ENCODE measurements at regions not wholly inside any gene's neighbourhood (a gene's known extent, or its start where the extent isn't known, plus 50 kb on each side); places are given as distances from the start of the nearest gene placed in this dataset.

DNA sequence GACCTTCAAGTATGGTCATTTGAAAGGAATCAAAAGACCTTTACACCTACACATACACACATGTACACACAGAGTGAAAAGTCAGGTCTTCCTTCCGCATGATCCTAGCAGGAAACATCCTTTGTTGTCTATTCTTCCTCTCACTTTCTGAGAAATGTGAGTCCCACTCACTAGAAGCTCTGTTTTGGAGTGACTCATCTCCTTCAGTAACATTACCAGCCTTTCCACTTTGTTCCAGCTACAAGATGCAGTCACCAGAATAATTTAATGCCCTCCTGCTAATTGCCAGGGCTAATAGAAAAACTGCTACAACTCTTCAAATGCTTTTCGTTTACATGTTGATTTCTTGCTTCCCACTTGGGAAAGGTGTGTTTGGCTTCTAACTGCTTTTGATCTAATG, 417.3 kb downstream of the RASEF start:
- H3K9me3 ChIP-seq, result no peaks in the 10 kb centered on the region
- no peak overlapping the region for H3K4me3 ChIP-seq
- DNase-seq, result no peak

GRCh38 chr9:82650368-82650767, 412.6 kb downstream of the RASEF start:
- H3K4me3 ChIP-seq, result no peak overlapping the region
- H3K9me3 ChIP-seq, result no peaks in the 10 kb centered on the region
- H3K27me3 ChIP-seq, result no peaks in the 10 kb centered on the region
- no peaks in the 10 kb centered on the region for H3K36me3 ChIP-seq
- no peak for DNase-seq

More for the DNA sequence above, 417.3 kb downstream of the RASEF start:
- no peaks in the 10 kb centered on the region for H3K27me3 ChIP-seq
- no peaks in the 10 kb centered on the region for H3K36me3 ChIP-seq

DNA sequence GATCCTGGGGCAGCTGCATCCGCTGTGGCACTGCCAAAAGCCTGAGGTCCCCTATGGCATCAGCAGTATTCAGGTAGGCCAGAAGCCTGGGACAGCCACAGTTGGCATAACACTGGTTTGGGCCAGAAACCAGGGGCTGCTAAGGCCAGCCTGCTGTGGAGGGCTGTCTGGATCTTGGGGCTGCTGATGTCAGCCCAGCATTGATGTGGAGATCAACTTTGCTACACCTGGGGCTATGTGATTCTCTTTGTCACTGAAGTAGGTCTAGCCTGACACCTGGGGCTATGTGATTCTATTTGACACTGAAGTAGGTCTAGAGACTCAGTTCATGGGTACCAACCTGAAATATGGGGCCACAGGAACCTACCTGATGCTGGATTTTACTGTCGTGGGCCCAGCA, 411.5 kb downstream of the RASEF start:
- H3K27me3 ChIP-seq, result no peaks in the 10 kb centered on the region

GRCh38 chr9:82665324-82665723, 397.6 kb downstream of the RASEF start:
- Histone ChIP-seq H3K36me3 (no peaks in the 10 kb centered on the region), H3K9me3 (no peaks in the 10 kb centered on the region), H3K4me3 (no peak overlapping the region), H3K27me3 (no peaks in the 10 kb centered on the region)
- DNase-seq, result no peak

More for the DNA sequence above, 411.5 kb downstream of the RASEF start:
- no peaks in the 10 kb centered on the region for H3K9me3 ChIP-seq
- no peaks in the 10 kb centered on the region for H3K36me3 ChIP-seq
- no peak overlapping the region for H3K4me3 ChIP-seq
- no peak for DNase-seq

DNA sequence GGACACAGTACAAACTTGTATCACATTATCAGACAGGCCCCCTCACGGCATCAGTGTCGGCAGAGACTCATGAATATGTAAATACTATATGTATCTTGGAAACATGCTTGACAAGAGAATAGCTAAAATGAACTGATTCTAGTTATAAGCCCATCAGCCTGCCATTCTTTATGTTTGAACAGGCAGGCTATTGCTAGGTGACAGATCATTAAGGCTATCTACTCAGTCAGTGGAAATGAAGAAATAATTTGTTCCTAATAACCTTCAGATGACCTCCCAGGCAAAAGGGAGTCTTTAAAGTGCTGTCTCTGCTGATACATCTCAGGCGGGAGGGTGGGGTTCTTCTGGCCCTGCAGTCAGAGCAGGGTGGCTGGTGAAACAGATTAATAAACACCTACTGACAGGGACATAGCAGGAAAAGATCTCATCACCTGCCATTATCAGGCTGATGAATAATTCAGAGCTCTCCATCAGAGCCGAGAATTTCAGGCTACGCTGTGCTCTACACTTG, 394.2 kb downstream of the RASEF start:
- no peaks in the 10 kb centered on the region for H3K36me3 ChIP-seq
- H3K27me3 ChIP-seq, result no peaks in the 10 kb centered on the region
- H3K9me3 ChIP-seq, result no peaks in the 10 kb centered on the region
- no peak for DNase-seq
- H3K4me3 ChIP-seq, result no peak overlapping the region

DNA sequence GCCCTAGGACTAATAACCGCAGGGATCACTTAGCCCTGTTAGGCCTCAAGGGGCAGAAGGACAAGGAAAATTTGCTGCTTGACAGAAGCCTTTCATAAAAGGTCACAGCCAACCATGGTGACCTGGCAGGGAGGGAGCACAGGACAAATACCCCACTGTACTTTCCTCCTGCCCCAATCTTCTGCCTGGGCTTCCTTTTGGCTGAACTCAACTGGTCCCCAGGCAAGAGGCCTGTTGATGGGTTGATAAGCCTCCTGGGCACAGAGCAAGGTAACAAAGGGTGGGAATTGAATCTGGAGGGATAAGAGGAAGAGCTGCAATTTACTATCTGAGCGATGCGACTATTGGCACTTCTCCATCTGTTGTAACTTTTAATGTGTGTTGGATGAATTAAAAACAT, 392.9 kb downstream of the RASEF start:
- H3K36me3 ChIP-seq, result no peaks in the 10 kb centered on the region
- H3K9me3 ChIP-seq, result no peaks in the 10 kb centered on the region
- no peak for DNase-seq
- no peaks in the 10 kb centered on the region for H3K27me3 ChIP-seq
- no peak overlapping the region for H3K4me3 ChIP-seq

GRCh38 chr9:82670726-82671125, 392.2 kb downstream of the RASEF start:
- H3K4me3 ChIP-seq, result no peak overlapping the region
- no peak for DNase-seq
- H3K9me3 ChIP-seq, result no peaks in the 10 kb centered on the region
- no peaks in the 10 kb centered on the region for H3K27me3 ChIP-seq
- H3K36me3 ChIP-seq, result no peaks in the 10 kb centered on the region

DNA sequence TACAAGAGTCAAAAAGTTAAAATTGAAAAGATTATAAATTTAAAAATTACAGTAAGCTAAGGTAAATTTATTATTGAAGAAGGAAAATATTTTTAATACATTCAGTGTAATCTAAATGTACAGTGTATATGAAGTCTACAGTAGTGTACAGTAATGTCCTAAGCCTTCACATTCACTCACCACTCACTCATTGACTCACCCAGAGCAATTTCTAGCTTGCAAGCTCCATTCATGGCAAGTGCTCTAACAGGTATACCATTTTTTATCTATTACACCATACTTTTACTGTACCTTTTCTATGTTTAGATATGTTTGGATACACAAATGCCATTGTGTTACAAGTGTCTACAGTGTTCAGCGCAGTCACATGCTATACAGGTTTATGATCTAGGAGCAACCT, 389.7 kb downstream of the RASEF start:
- Histone ChIP-seq H3K9me3 (no peaks in the 10 kb centered on the region), H3K27me3 (no peaks in the 10 kb centered on the region), H3K4me3 (no peak overlapping the region), H3K36me3 (no peaks in the 10 kb centered on the region)
- no peak for DNase-seq

GRCh38 chr9:82673919-82674318, 389.0 kb downstream of the RASEF start:
- Histone ChIP-seq H3K9me3 (no peaks in the 10 kb centered on the region), H3K4me3 (no peak overlapping the region), H3K36me3 (no peaks in the 10 kb centered on the region), H3K27me3 (no peaks in the 10 kb centered on the region)
- DNase-seq, result no peak

- no peak for DNase-seq
- Histone ChIP-seq H3K27me3 (no peaks in the 10 kb centered on the region), H3K36me3 (no peaks in the 10 kb centered on the region), H3K4me3 (no peak overlapping the region), H3K9me3 (no peaks in the 10 kb centered on the region)
These were observed 387.8 kb downstream of the RASEF start for GRCh38 chr9:82675102-82675501.

GRCh38 chr9:82675605-82676004, 387.3 kb downstream of the RASEF start:
- Histone ChIP-seq H3K36me3 (no peaks in the 10 kb centered on the region), H3K4me3 (no peak overlapping the region), H3K27me3 (no peaks in the 10 kb centered on the region), H3K9me3 (no peaks in the 10 kb centered on the region)
- no peak for DNase-seq

DNA sequence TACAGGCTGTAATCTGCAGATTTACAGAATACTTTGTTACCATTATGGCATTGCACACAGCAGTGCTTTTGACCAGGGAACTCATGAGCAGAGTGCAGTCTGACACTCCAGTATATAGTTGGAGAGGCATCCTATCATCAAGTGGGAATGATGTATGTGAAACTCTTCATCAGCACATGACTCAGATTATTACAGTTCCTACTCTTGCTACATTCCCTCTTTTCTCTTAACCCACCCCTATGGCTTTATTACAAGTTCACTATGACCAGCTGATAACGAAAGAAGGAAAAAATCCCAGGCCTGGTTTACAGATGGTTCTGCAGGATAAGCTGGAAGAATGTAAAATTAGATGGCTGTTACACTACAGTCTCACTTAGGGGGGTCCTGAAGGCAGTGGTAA, 385.9 kb downstream of the RASEF start:
- H3K36me3 ChIP-seq, result no peaks in the 10 kb centered on the region
- no peak overlapping the region for H3K4me3 ChIP-seq
- no peaks in the 10 kb centered on the region for H3K27me3 ChIP-seq
- no peaks in the 10 kb centered on the region for H3K9me3 ChIP-seq
- DNase-seq, result no peak

DNA sequence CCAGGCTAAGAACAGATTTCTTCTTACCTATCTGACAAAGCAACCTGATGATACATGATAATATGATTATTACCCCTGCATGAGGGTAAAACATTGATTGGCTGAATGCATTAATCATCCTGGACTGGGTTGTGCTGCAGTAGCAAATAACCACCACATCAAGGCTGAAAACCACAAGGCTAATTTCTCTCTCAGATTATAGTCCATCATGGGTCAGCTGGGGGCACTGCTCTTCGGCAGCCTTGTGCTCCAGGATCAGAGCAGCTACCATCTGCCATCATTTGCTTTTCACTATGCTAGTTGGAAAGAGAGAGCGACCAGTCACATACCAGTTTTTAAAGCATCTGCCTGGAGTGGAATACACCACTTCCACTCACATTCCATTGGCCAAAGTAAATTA, 383.5 kb downstream of the RASEF start:
- no peaks in the 10 kb centered on the region for H3K9me3 ChIP-seq
- DNase-seq, result no peak
- H3K27me3 ChIP-seq, result no peaks in the 10 kb centered on the region
- H3K4me3 ChIP-seq, result no peak overlapping the region
- no peaks in the 10 kb centered on the region for H3K36me3 ChIP-seq

DNA sequence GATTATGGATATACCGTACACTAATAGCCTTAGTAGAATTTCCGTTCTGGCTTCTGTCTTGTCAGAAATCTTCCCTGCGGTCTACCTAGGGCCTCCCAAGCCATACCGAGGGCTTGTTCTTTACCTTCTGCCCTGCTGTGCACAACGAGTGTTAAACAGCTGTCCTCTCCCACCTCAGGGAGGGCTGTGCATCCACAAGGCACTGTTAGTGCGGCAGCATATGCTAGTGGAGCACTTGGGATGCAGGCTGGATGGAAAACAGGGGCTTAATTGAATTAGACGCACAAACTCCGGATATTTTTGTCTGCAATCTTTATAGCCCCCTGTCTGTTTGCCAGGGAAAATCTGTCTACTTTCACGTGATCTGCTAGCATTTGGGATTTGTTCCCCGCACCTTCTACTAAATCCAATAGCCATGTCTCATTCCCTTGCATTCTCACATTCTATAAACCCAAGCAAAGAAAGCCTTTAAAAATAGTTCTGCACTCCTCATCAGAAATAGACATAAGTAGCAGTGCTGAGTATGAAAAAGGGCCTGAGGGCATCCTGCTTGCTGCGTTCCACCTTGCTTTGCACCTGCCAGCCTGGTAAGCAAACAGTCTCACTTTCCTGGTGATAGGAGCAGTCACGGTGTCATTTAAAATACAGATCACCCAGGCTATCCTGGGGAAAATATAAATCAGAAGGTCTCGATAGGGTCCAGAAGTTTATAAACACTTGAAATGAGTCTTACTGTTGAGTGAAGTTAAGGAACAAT, 382.6 kb downstream of the RASEF start:
- no peak for DNase-seq
- Histone ChIP-seq H3K9me3 (no peaks in the 10 kb centered on the region), H3K36me3 (no peaks in the 10 kb centered on the region), H3K4me3 (no peak overlapping the region), H3K27me3 (no peaks in the 10 kb centered on the region)

- Histone ChIP-seq H3K9me3 (no peaks in the 10 kb centered on the region), H3K36me3 (no peaks in the 10 kb centered on the region), H3K4me3 (no peak overlapping the region), H3K27me3 (no peaks in the 10 kb centered on the region)
- DNase-seq, result no peak
These were observed 381.1 kb downstream of the RASEF start for GRCh38 chr9:82681809-82682208.

GRCh38 chr9:82682431-82682830, 380.5 kb downstream of the RASEF start:
- Histone ChIP-seq H3K4me3 (no peak overlapping the region), H3K9me3 (no peaks in the 10 kb centered on the region), H3K27me3 (no peaks in the 10 kb centered on the region), H3K36me3 (no peaks in the 10 kb centered on the region)
- DNase-seq, result no peak

- Histone ChIP-seq H3K4me3 (no peak overlapping the region), H3K9me3 (no peaks in the 10 kb centered on the region), H3K27me3 (no peaks in the 10 kb centered on the region), H3K36me3 (no peaks in the 10 kb centered on the region)
- DNase-seq, result no peak
These were observed 367.2 kb downstream of the RASEF start for GRCh38 chr9:82695704-82696103.

DNA sequence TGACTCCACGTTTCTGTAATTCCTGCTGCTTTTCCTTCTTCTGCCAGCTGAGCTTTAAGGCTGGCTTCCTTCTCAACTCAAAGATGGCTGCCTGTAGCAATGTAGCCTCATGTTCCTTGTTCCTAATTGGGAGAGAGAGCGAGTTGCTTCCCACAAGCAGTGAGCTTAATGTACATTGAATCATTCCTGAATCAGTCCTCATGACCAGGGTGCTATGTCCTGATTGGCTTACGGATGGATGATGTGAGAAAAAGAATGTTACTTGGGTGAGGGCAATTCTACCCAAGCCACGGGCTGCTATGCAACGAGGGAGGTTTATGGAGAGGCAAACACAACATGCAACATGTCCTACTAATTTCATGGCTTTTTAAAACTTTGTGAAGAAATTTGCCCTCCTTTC, 356.2 kb downstream of the RASEF start:
- Histone ChIP-seq H3K36me3 (no peaks in the 10 kb centered on the region), H3K9me3 (no peaks in the 10 kb centered on the region), H3K27me3 (no peaks in the 10 kb centered on the region), H3K4me3 (no peak overlapping the region)
- no peak for DNase-seq
